Ectodermal cell (in vitro differentiated cells): ENCODE measurements at regions not wholly inside any gene's neighbourhood (a gene's known extent, or its start where the extent isn't known, plus 50 kb on each side); places are given as distances from the start of the nearest gene placed in this dataset.

Experiments used
- H3K27ac ChIP-seq: 2 replicates; pipeline ENCODE4 v1.7.0; 2013; ENCODE audit warnings: mild to moderate bottlenecking, low read depth, low read length; ENCODE audit not compliant: insufficient read depth, poor library complexity, severe bottlenecking
- H3K27me3 ChIP-seq: 2 replicates; pipeline ENCODE4 v1.7.0; 2013; ENCODE audit warnings: mild to moderate bottlenecking, low read length; ENCODE audit not compliant: insufficient read depth, control insufficient read depth, poor library complexity, severe bottlenecking
- H3K36me3 ChIP-seq: one replicate; pipeline ENCODE4 v1.7.0; 2013; ENCODE audit warnings: low read length; ENCODE audit not compliant: control insufficient read depth, insufficient read depth
- H3K4me1 ChIP-seq: one replicate; pipeline ENCODE4 v1.7.0; 2013; ENCODE audit warnings: low read length; ENCODE audit not compliant: control insufficient read depth, insufficient read depth
- H3K4me3 ChIP-seq: 2 replicates; pipeline ENCODE4 v1.7.0; 2013; ENCODE audit warnings: low read depth, low read length, control low read depth; ENCODE audit not compliant: insufficient read depth
- H3K9me3 ChIP-seq: 2 replicates; pipeline ENCODE4 v1.7.0; 2013; ENCODE audit warnings: mild to moderate bottlenecking, low read length, moderate library complexity; ENCODE audit not compliant: control insufficient read depth
- WGBS, 2 experiments: methylation state at CpG; one replicate each; pipeline ENCODE4 v1.1.7; 2013; ENCODE audit warnings: missing lambda C conversion rate in 2 of 2; 5-methylcytosine and 5-hydroxymethylcytosine counted together

DNA sequence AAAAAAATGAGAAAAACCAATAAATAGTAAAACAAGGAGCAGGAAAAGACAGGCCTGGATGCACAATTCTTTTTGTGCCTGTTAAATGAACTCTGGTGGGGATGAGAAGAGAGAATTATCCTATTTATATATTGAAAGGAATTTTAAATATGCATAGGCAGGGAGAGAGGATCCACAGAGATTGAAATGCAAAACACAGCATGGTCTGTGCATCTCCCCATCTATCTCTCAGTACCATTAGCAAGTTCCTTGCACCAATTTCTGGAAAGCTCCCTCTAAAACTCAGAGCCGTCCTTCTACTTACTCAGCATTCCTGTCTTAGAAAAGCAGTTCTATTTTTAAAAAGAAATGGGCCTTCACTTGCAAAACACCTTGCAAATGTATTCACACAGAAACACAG lies 502.3 kb upstream of the KLHL29 start:
- Histone ChIP-seq H3K27me3 (no peaks in the 10 kb centered on the region), H3K4me3 (no peak overlapping the region), H3K9me3 (no peaks in the 10 kb centered on the region), H3K4me1 (peaks cover 5% of the 10 kb centered on the region), H3K27ac (no peak overlapping the region), H3K36me3 (no peaks in the 10 kb centered on the region)
- WGBS, 2 experiments: 84% methylated on average over 1 of the region's 1 CpG

DNA sequence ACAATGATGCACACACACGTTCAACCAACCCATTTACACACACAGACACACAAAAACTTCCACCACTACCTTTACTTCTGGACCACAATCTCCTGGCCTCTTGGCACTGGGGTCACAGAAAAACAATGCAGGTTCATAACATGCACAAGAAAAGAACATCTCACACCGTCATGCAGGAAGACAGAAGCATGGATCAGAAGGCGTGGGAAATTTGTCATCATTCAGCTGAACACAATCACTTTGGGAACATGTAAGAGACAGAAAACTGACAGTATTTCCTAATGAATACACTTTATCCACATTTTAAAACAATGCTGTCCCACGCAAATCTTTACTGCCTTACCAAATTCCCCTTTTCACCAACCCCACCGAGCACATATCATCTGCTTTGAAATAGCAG lies 501.9 kb upstream of the KLHL29 start:
- Histone ChIP-seq H3K27ac (no peak overlapping the region), H3K36me3 (no peaks in the 10 kb centered on the region), H3K4me3 (no peak overlapping the region), H3K4me1 (peaks cover 5% of the 10 kb centered on the region), H3K9me3 (no peaks in the 10 kb centered on the region), H3K27me3 (no peaks in the 10 kb centered on the region)
- 85 to 86% methylated on average over 5 of the region's 5 CpGs for WGBS, 2 experiments

DNA sequence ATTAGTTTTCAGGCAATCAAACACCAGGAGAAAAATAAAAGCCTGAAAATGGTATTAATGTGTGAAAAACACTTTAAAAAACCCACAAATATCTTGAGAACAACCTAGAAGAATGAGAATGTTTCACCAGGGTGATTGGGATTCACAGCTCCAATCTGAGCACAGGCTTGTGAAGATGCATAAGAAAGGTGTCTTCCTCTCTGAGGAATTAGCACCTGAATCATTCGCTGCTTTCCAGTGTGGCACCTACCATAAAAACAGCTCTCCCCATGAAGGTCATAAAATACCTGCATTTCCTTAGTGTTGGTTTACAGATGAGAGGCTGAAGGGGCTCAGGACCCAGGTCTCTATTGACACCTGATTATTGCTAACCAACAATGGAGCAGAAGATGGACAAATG lies 499.7 kb upstream of the KLHL29 start:
- Histone ChIP-seq H3K4me1 (no peaks in the 10 kb centered on the region), H3K27me3 (no peaks in the 10 kb centered on the region), H3K27ac (no peak overlapping the region), H3K4me3 (no peak overlapping the region), H3K36me3 (no peaks in the 10 kb centered on the region), H3K9me3 (no peaks in the 10 kb centered on the region)
- 76 to 83% methylated on average over 1 of the region's 1 CpG for WGBS, 2 experiments

DNA sequence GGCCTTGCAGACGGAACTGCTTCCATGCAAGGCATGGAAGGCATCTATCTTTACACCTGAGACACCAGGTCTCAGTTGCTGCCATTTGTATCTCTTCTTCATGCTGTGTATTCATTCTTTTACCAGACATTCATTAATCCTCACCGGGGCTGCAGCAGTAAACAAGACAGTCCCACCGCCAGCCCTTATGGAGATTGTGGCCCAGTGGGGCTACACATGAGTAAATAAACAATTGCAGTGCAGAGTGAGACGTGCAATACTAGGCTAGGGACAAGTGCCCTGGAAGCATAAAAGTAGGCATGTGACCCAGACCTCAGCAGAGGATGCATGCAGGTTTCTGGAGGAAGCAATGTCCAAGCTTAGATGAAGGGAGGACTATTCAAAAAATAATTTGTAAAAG lies 497.6 kb upstream of the KLHL29 start:
- Histone ChIP-seq H3K36me3 (no peaks in the 10 kb centered on the region), H3K4me3 (no peak overlapping the region), H3K4me1 (no peaks in the 10 kb centered on the region), H3K27me3 (no peaks in the 10 kb centered on the region), H3K27ac (no peak overlapping the region), H3K9me3 (no peaks in the 10 kb centered on the region)
- 88 to 89% methylated on average over 4 of the region's 4 CpGs for WGBS, 2 experiments

DNA sequence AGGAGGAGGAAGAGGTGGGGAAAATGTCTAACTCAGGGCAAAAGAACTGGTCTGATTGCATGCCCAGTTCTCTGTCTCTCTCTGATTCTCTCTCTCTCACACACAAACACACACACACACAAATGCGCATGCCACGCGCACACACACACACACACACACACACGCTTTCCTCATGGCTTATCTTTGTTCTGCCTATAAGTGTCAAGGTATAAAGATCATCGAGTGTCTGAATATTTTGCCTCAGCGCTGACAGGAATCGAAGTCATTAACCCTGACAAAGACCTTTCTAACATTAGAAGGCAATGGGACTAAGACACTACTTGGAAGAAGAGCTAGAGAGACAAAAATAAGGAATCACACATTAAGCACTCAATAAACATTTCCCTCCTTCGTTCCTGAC lies 497.1 kb upstream of the KLHL29 start:
- Histone ChIP-seq H3K27ac (no peak overlapping the region), H3K36me3 (no peaks in the 10 kb centered on the region), H3K9me3 (no peaks in the 10 kb centered on the region), H3K4me3 (no peak overlapping the region), H3K27me3 (no peaks in the 10 kb centered on the region), H3K4me1 (no peaks in the 10 kb centered on the region)
- 87 to 89% methylated on average over 8 of the region's 8 CpGs for WGBS, 2 experiments

GRCh38 chr2:22890132-22890531 lies 494.8 kb upstream of the KLHL29 start:
- WGBS, 2 experiments: 70 to 75% methylated on average over 5 of the region's 5 CpGs
- Histone ChIP-seq H3K4me1 (peaks cover 13% of the 10 kb centered on the region), H3K27ac (no peak overlapping the region), H3K9me3 (no peaks in the 10 kb centered on the region), H3K27me3 (no peaks in the 10 kb centered on the region), H3K4me3 (no peak overlapping the region), H3K36me3 (no peaks in the 10 kb centered on the region)

GRCh38 chr2:22893761-22894517 lies 491.0 kb upstream of the KLHL29 start:
- H3K4me3 ChIP-seq: no peak overlapping the region
- 94% methylated on average over 13 of the region's 13 CpGs for WGBS, 2 experiments
- no peaks in the 10 kb centered on the region for H3K27me3 ChIP-seq
- H3K36me3 ChIP-seq: no peaks in the 10 kb centered on the region
- H3K9me3 ChIP-seq: no peaks in the 10 kb centered on the region
- peaks cover 13% of the 10 kb centered on the region for H3K4me1 ChIP-seq
- no peak overlapping the region for H3K27ac ChIP-seq

DNA sequence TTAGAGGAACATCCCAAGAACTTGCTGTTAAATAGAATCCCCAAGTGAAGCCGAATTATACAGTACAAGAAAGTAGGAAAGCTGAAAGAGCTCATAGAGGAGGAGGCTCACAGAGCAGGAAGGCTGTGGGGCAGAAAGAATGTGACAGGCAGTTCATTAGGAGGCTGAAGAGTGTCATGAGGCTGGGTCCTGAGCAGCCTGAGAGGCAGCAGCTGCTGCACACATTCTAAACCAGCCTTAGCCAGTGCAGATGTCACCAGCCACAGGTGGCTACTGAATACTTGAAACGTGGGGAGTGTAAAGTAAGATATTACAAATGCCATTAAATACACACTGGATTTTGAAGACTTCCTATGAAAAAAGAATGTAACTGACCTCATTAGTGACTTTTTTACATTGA lies 490.2 kb upstream of the KLHL29 start:
- Histone ChIP-seq H3K36me3 (no peaks in the 10 kb centered on the region), H3K27ac (no peak overlapping the region), H3K4me3 (no peak overlapping the region), H3K27me3 (no peaks in the 10 kb centered on the region), H3K9me3 (no peaks in the 10 kb centered on the region), H3K4me1 (peaks cover 13% of the 10 kb centered on the region)
- WGBS, 2 experiments: 85 to 94% methylated on average over 1 to 2 of the region's 2 CpGs

GRCh38 chr2:22897428-22897827 lies 487.6 kb upstream of the KLHL29 start:
- Histone ChIP-seq H3K9me3 (no peaks in the 10 kb centered on the region), H3K36me3 (no peaks in the 10 kb centered on the region), H3K27me3 (no peaks in the 10 kb centered on the region), H3K4me3 (no peak overlapping the region), H3K27ac (no peak overlapping the region), H3K4me1 (peaks cover 13% of the 10 kb centered on the region)
- 68 to 83% methylated on average over 1 to 2 of the region's 2 CpGs for WGBS, 2 experiments

DNA sequence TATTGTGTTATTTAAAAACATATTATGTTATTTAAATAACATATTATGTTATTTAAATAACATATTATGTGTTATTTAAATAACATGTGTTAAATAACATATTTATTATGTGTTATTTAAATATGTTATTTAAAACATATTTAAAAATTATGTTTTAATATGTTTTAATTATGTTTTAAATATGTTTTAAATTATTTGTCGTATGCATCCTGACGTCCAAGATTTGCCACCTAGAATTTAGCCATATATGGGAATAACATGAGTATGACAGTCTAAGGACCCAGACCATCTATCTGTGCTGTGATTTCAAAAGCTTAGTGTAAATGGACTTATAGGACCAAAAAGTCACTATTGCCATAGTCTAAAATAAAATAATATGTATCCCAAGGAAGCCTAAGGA lies 484.3 kb upstream of the KLHL29 start:
- H3K36me3 ChIP-seq: no peaks in the 10 kb centered on the region
- H3K27ac ChIP-seq: no peak overlapping the region
- H3K4me3 ChIP-seq: no peak overlapping the region
- H3K9me3 ChIP-seq: no peaks in the 10 kb centered on the region
- H3K4me1 ChIP-seq: no peaks in the 10 kb centered on the region
- H3K27me3 ChIP-seq: no peaks in the 10 kb centered on the region
- WGBS, 2 experiments: 95 to 100% methylated on average over 2 of the region's 2 CpGs
